ENCODE measurements at regions not wholly inside any gene's neighbourhood (a gene's known extent, or its start where the extent isn't known, plus 50 kb on each side); places are given as distances from the start of the nearest gene placed in this dataset.

GRCh38 chrX:15107367-15107988 lies 162.4 kb downstream of the ASB9 start:
- Mint-ChIP-seq H3K27me3 (ENCODE audit: unreplicated experiment) (peaks cover 1% of the 10 kb centered on the region), H3K27ac (ENCODE audit: unreplicated experiment) (no peak overlapping the region), H3K4me1 (ENCODE audit: low read depth, unreplicated experiment) (no peaks in the 10 kb centered on the region), H3K4me3 (ENCODE audit: unreplicated experiment) (no peak overlapping the region), H3K36me3 (ENCODE audit: unreplicated experiment) (peaks cover 4% of the 10 kb centered on the region), H3K9me3 (ENCODE audit: unreplicated experiment) (no peaks in the 10 kb centered on the region)
- DNase-seq, result no peak
- no peak for TF ChIP-seq CTCF (IDR thresholded peaks at IDR 0.05; ENCODE audit: partially characterized antibody, unreplicated experiment)

- Mint-ChIP-seq H3K27me3 (ENCODE audit: unreplicated experiment) (peaks cover 3% of the 10 kb centered on the region), H3K27ac (ENCODE audit: unreplicated experiment) (no peak overlapping the region), H3K36me3 (ENCODE audit: unreplicated experiment) (no peaks in the 10 kb centered on the region), H3K4me3 (ENCODE audit: unreplicated experiment) (no peak overlapping the region), H3K9me3 (ENCODE audit: unreplicated experiment) (no peaks in the 10 kb centered on the region), H3K4me1 (ENCODE audit: low read depth, unreplicated experiment) (no peaks in the 10 kb centered on the region)
- no peak for DNase-seq
- no peak for TF ChIP-seq CTCF (IDR thresholded peaks at IDR 0.05; ENCODE audit: partially characterized antibody, unreplicated experiment)
Observed at GRCh38 chrX:15098505-15098904, 171.4 kb downstream of the ASB9 start.

GRCh38 chrX:15087747-15088146 lies 182.1 kb downstream of the ASB9 start:
- no peak for TF ChIP-seq CTCF (IDR thresholded peaks at IDR 0.05; ENCODE audit: partially characterized antibody, unreplicated experiment)
- H3K36me3 Mint-ChIP-seq (ENCODE audit: unreplicated experiment), result peaks cover 4% of the 10 kb centered on the region
- no peaks in the 10 kb centered on the region for H3K4me1 Mint-ChIP-seq (ENCODE audit: low read depth, unreplicated experiment)
- H3K27ac Mint-ChIP-seq (ENCODE audit: unreplicated experiment), result no peak overlapping the region
- DNase-seq, result no peak
- no peaks in the 10 kb centered on the region for H3K9me3 Mint-ChIP-seq (ENCODE audit: unreplicated experiment)
- H3K27me3 Mint-ChIP-seq (ENCODE audit: unreplicated experiment), result no peaks in the 10 kb centered on the region
- no peak overlapping the region for H3K4me3 Mint-ChIP-seq (ENCODE audit: unreplicated experiment)

- no peaks in the 10 kb centered on the region for H3K9me3 Mint-ChIP-seq (ENCODE audit: unreplicated experiment)
- no peaks in the 10 kb centered on the region for H3K36me3 Mint-ChIP-seq (ENCODE audit: unreplicated experiment)
- TF ChIP-seq CTCF (IDR thresholded peaks at IDR 0.05; ENCODE audit: partially characterized antibody, unreplicated experiment), result no peak
- no peaks in the 10 kb centered on the region for H3K4me1 Mint-ChIP-seq (ENCODE audit: low read depth, unreplicated experiment)
- DNase-seq, result no peak
- H3K27me3 Mint-ChIP-seq (ENCODE audit: unreplicated experiment), result no peaks in the 10 kb centered on the region
- no peak overlapping the region for H3K27ac Mint-ChIP-seq (ENCODE audit: unreplicated experiment)
- no peak overlapping the region for H3K4me3 Mint-ChIP-seq (ENCODE audit: unreplicated experiment)
Observed at GRCh38 chrX:15073313-15073712, 196.6 kb downstream of the ASB9 start.

- no peaks in the 10 kb centered on the region for H3K4me1 Mint-ChIP-seq (ENCODE audit: low read depth, unreplicated experiment)
- no peak for DNase-seq
- H3K4me3 Mint-ChIP-seq (ENCODE audit: unreplicated experiment), result no peak overlapping the region
- no peaks in the 10 kb centered on the region for H3K9me3 Mint-ChIP-seq (ENCODE audit: unreplicated experiment)
- H3K36me3 Mint-ChIP-seq (ENCODE audit: unreplicated experiment), result no peaks in the 10 kb centered on the region
- no peak for TF ChIP-seq CTCF (IDR thresholded peaks at IDR 0.05; ENCODE audit: partially characterized antibody, unreplicated experiment)
- H3K27me3 Mint-ChIP-seq (ENCODE audit: unreplicated experiment), result no peaks in the 10 kb centered on the region
- no peak overlapping the region for H3K27ac Mint-ChIP-seq (ENCODE audit: unreplicated experiment)
Observed at GRCh38 chrX:15072880-15073279, 197.0 kb downstream of the ASB9 start.
